ENCODE measurements at regions not wholly inside any gene's neighbourhood (a gene's known extent, or its start where the extent isn't known, plus 50 kb on each side); places are given as distances from the start of the nearest gene placed in this dataset.
"Not testable (repeated sequence)": the region's sequence is repeated elsewhere in the genome, so short reads cannot be mapped to it uniquely, and the experiment has no call there.

DNA sequence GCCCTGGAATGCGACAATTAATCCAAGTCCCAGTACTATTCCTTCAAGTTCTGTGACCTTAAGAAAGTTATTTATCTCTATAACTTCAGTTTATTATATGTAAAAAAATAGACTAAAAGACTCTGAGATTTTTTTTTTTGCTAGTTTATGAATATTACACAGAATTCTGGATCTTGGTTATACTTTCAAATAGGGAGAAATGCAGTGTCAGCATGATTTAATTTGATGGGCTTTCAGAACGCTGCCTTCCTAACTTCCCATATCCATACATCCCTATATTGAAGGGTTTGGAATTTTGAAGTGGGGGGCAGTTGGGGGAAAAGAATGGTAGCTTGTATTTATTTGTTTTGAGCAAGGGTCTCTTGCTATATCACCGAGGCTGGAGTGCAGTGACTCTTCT lies 98.4 kb upstream of the MEGF10 start:
- no peaks in the 10 kb centered on the region for H3K4me1 ChIP-seq (ENCODE audit: insufficient read depth, low read length, poor library complexity, severe bottlenecking)
- no TSS peak for BruUV-seq (replicated peaks)
- H3K36me3 ChIP-seq (ENCODE audit: insufficient read depth, low read length, poor library complexity, severe bottlenecking): no peaks in the 10 kb centered on the region
- no peak for TF ChIP-seq EZH2 (IDR thresholded peaks at IDR 0.05; ENCODE audit: borderline replicate concordance, low read depth, low read length, poor library complexity, severe bottlenecking)
- TF ChIP-seq, protein P1, sequence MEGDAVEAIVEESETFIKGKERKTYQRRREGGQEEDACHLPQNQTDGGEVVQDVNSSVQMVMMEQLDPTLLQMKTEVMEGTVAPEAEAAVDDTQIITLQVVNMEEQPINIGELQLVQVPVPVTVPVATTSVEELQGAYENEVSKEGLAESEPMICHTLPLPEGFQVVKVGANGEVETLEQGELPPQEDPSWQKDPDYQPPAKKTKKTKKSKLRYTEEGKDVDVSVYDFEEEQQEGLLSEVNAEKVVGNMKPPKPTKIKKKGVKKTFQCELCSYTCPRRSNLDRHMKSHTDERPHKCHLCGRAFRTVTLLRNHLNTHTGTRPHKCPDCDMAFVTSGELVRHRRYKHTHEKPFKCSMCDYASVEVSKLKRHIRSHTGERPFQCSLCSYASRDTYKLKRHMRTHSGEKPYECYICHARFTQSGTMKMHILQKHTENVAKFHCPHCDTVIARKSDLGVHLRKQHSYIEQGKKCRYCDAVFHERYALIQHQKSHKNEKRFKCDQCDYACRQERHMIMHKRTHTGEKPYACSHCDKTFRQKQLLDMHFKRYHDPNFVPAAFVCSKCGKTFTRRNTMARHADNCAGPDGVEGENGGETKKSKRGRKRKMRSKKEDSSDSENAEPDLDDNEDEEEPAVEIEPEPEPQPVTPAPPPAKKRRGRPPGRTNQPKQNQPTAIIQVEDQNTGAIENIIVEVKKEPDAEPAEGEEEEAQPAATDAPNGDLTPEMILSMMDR (conservative IDR thresholded peaks at IDR 0.05; ENCODE audit: low read depth, low read length): no peak
- ChIA-PET CTCF (no interaction called here), POLR2A (ENCODE audit: low non-redundant PET) (no interaction called here)
- intact Hi-C loops (cut with micrococcal nuclease; ENCODE audit: unreplicated experiment): no loop called here
- H3K27ac ChIP-seq (ENCODE audit: low read depth, low read length, poor library complexity, severe bottlenecking): no peak overlapping the region
- H3K27me3 ChIP-seq (replicated peaks; ENCODE audit: insufficient read depth, low read depth, low read length, poor library complexity): peaks cover 11% of the 10 kb centered on the region
- no peak for DNase-seq (ENCODE audit: low spot score)
- no peak overlapping the region for H3K4me3 ChIP-seq (ENCODE audit: low read depth, low read length, poor library complexity, severe bottlenecking)
- H3K9me3 ChIP-seq (ENCODE audit: low read depth, low read length, poor library complexity, severe bottlenecking): no peaks in the 10 kb centered on the region

DNA sequence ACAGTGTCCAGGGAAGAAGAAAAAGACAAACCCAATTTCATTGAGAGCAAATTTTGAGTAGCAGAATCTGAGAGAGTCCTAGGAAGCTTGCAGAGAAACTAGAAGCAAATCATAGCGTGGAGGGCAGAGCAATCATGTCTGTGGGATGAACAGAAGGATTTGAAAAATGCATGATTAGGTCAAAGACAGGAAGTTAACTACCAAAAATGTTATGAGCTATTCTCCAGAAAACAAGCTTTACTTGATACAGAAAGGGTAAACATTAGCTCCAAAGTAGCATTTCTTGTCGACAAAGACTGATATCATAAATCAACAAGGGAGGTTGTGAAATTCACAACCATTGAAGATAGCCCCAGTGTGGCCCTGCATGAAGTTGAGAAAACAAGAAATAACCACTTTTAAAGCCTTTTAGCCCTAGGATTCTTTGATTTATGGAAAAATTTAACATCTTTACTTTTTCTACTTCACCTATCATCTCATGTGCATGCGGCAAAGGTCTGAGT lies 97.7 kb upstream of the MEGF10 start:
- Histone ChIP-seq H3K9me3 (ENCODE audit: low read depth, low read length, poor library complexity, severe bottlenecking) (no peaks in the 10 kb centered on the region), H3K36me3 (ENCODE audit: insufficient read depth, low read length, poor library complexity, severe bottlenecking) (no peaks in the 10 kb centered on the region), H3K4me1 (ENCODE audit: insufficient read depth, low read length, poor library complexity, severe bottlenecking) (no peaks in the 10 kb centered on the region), H3K4me3 (ENCODE audit: low read depth, low read length, poor library complexity, severe bottlenecking) (no peak overlapping the region), H3K27ac (ENCODE audit: low read depth, low read length, poor library complexity, severe bottlenecking) (no peak overlapping the region), H3K27me3 (replicated peaks; ENCODE audit: insufficient read depth, low read depth, low read length, poor library complexity) (peaks cover 11% of the 10 kb centered on the region)
- TF ChIP-seq, protein P1 (conservative IDR thresholded peaks at IDR 0.05; ENCODE audit: low read depth, low read length): no peak
- intact Hi-C loops (cut with micrococcal nuclease; ENCODE audit: unreplicated experiment): no loop called here
- no peak for DNase-seq (ENCODE audit: low spot score)
- no TSS peak for BruUV-seq (replicated peaks)
- POLR2A ChIA-PET (ENCODE audit: low non-redundant PET): no interaction called here
- CTCF ChIA-PET: no interaction called here

DNA sequence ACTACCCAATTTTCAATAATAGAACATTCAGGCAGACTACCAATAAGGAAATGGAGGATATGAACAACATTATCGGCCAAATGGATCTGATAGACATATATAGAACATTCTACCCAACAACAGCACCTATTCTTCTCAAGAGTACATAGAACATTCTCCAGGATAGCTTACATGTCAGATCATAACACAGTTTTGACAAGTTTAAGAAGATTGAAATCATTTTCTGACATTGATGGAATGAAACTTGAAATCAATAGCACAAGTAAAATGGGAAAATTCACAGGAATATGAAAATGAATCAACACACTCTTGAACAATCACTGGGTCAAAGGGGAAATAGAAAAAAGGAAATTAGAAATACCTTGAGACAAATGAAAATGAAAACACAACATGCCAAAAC lies 94.6 kb upstream of the MEGF10 start:
- TF ChIP-seq, protein P1 (conservative IDR thresholded peaks at IDR 0.05; ENCODE audit: low read depth, low read length): no peak
- no peak for TF ChIP-seq EZH2 (IDR thresholded peaks at IDR 0.05; ENCODE audit: borderline replicate concordance, low read depth, low read length, poor library complexity, severe bottlenecking)
- H3K4me3 ChIP-seq (ENCODE audit: low read depth, low read length, poor library complexity, severe bottlenecking): no peak overlapping the region
- intact Hi-C loops (cut with micrococcal nuclease; ENCODE audit: unreplicated experiment): no loop called here
- no peak overlapping the region for H3K27ac ChIP-seq (ENCODE audit: low read depth, low read length, poor library complexity, severe bottlenecking)
- BruUV-seq (replicated peaks): no TSS peak
- H3K9me3 ChIP-seq (ENCODE audit: low read depth, low read length, poor library complexity, severe bottlenecking): no peaks in the 10 kb centered on the region
- DNase-seq (ENCODE audit: low spot score): no peak
- no peaks in the 10 kb centered on the region for H3K36me3 ChIP-seq (ENCODE audit: insufficient read depth, low read length, poor library complexity, severe bottlenecking)
- ChIA-PET CTCF (no interaction called here), POLR2A (ENCODE audit: low non-redundant PET) (no interaction called here)
- peaks cover 11% of the 10 kb centered on the region for H3K27me3 ChIP-seq (replicated peaks; ENCODE audit: insufficient read depth, low read depth, low read length, poor library complexity)
- no peaks in the 10 kb centered on the region for H3K4me1 ChIP-seq (ENCODE audit: insufficient read depth, low read length, poor library complexity, severe bottlenecking)

DNA sequence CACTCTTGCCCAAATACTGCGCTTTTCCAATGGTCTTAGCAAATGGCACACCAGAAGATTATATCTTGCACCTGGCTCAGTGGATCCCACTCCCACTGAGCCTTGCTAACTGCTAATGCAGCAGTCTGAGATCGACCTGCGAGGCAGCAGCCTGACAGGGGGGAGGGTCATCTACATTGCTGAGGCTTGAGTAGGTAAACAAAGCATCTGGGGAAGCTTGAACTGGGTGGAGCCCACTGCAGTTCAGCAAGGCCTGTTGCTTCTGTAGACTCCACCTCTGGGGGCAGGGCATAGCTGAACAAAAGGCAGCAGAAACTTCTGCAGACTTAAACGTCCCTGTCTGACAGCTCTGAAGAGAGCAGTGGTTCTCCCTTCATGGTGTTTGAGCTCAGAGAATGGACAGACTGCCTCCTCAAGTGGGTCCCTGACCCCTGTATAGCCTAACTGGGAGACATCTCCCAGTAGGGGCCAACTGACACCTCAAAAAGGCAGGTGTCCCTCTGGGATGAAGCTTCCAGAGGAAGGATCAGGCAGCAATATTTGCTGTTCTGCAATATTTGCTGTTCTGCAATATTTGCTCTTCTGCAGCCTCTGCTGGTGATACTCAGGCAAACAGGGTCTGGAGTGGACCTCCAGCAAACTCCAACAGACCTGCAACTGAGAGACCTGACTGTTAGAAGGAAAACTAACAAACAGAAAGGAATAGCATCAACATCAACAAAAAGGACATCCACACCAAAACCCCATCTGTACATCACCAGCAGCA lies 93.0 kb upstream of the MEGF10 start:
- H3K27ac ChIP-seq (ENCODE audit: low read depth, low read length, poor library complexity, severe bottlenecking); BruUV-seq (replicated peaks); POLR2A ChIA-PET (ENCODE audit: low non-redundant PET); H3K9me3 ChIP-seq (ENCODE audit: low read depth, low read length, poor library complexity, severe bottlenecking); H3K4me3 ChIP-seq (ENCODE audit: low read depth, low read length, poor library complexity, severe bottlenecking); H3K36me3 ChIP-seq (ENCODE audit: insufficient read depth, low read length, poor library complexity, severe bottlenecking); DNase-seq (ENCODE audit: low spot score); CTCF ChIA-PET; H3K4me1 ChIP-seq (ENCODE audit: insufficient read depth, low read length, poor library complexity, severe bottlenecking); intact Hi-C loops (cut with micrococcal nuclease; ENCODE audit: unreplicated experiment): not testable (repeated sequence)
- peaks cover 11% of the 10 kb centered on the region for H3K27me3 ChIP-seq (replicated peaks; ENCODE audit: insufficient read depth, low read depth, low read length, poor library complexity)

DNA sequence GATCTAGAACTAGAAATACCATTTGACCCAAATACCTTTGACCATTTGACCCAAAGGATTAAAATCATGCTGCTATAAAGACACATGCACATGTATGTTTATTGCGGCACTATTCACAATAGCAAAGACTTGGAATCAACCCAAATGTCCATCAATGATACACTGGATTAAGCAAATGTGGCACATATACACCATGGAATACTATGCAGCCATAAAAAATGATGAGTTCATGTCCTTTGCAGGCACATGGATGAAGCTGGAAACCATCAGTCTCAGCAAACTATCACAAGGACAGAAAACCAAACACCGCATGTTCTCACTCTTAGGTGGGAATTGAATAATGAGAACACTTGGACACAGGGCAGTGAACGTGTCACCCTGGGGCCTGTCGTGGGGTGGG lies 87.9 kb upstream of the MEGF10 start:
- POLR2A ChIA-PET (ENCODE audit: low non-redundant PET): not testable (repeated sequence)

More for the DNA sequence above, 87.9 kb upstream of the MEGF10 start:
- DNase-seq (ENCODE audit: low spot score); H3K9me3 ChIP-seq (ENCODE audit: low read depth, low read length, poor library complexity, severe bottlenecking); H3K4me1 ChIP-seq (ENCODE audit: insufficient read depth, low read length, poor library complexity, severe bottlenecking); H3K4me3 ChIP-seq (ENCODE audit: low read depth, low read length, poor library complexity, severe bottlenecking); H3K36me3 ChIP-seq (ENCODE audit: insufficient read depth, low read length, poor library complexity, severe bottlenecking); H3K27ac ChIP-seq (ENCODE audit: low read depth, low read length, poor library complexity, severe bottlenecking); H3K27me3 ChIP-seq (replicated peaks; ENCODE audit: insufficient read depth, low read depth, low read length, poor library complexity); intact Hi-C loops (cut with micrococcal nuclease; ENCODE audit: unreplicated experiment); CTCF ChIA-PET; BruUV-seq (replicated peaks): not testable (repeated sequence)

Data from A673 (cell line).